ENCODE measurements at regions not wholly inside any gene's neighbourhood (a gene's known extent, or its start where the extent isn't known, plus 50 kb on each side); places are given as distances from the start of the nearest gene placed in this dataset.

- H3F3A ChIP-seq (ENCODE audit: insufficient read depth, low read length) = no peaks in the 10 kb centered on the region
- H3K79me2 ChIP-seq (ENCODE audit: insufficient read depth, low read length) = no peaks in the 10 kb centered on the region
Observed at GRCh38 chr10:64316833-64317232, 795.6 kb downstream of the REEP3 start.

GRCh38 chr10:64320448-64320847 is 799.2 kb downstream of the REEP3 start:
- Histone ChIP-seq H2AFZ (ENCODE audit: low read length) (no peak overlapping the region), H3K4me2 (ENCODE audit: low read length) (no peak overlapping the region)

More at GRCh38 chr10:64316833-64317232, 795.6 kb downstream of the REEP3 start:
- no peak for TF ChIP-seq EZH2 (IDR thresholded peaks at IDR 0.05; ENCODE audit: borderline replicate concordance, low read length)
- TF ChIP-seq CTCF (IDR thresholded peaks at IDR 0.05; ENCODE audit: low read length) = no peak
- Histone ChIP-seq H3K4me1 (ENCODE audit: insufficient read depth, low read length, severe bottlenecking) (no peaks in the 10 kb centered on the region), H3K27me3 (ENCODE audit: insufficient read depth, low read length) (no peaks in the 10 kb centered on the region), H2AFZ (ENCODE audit: low read length) (no peak overlapping the region), H3K36me3 (ENCODE audit: insufficient read depth, low read length) (no peaks in the 10 kb centered on the region), H3K4me2 (ENCODE audit: low read length) (no peak overlapping the region), H3K4me3 (ENCODE audit: low read depth, low read length, poor library complexity, severe bottlenecking) (no peak overlapping the region), H3K9me3 (ENCODE audit: low read length) (no peaks in the 10 kb centered on the region), H3K9me2 (ENCODE audit: low read depth, low read length) (no peaks in the 10 kb centered on the region), H3K9ac (ENCODE audit: low read length) (no peak overlapping the region), H3K27ac (ENCODE audit: low read depth, low read length, poor library complexity, severe bottlenecking) (no peak overlapping the region), H4K20me1 (ENCODE audit: insufficient read depth, low read length) (no peaks in the 10 kb centered on the region)

GRCh38 chr10:64329510-64329909 is 808.3 kb downstream of the REEP3 start:
- no peaks in the 10 kb centered on the region for H4K20me1 ChIP-seq (ENCODE audit: insufficient read depth, low read length)
- H3K79me2 ChIP-seq (ENCODE audit: insufficient read depth, low read length) = no peaks in the 10 kb centered on the region
- H3F3A ChIP-seq (ENCODE audit: insufficient read depth, low read length) = no peaks in the 10 kb centered on the region
- H3K27me3 ChIP-seq (ENCODE audit: insufficient read depth, low read length) = no peaks in the 10 kb centered on the region
- no peaks in the 10 kb centered on the region for H3K9me2 ChIP-seq (ENCODE audit: low read depth, low read length)
- H3K4me1 ChIP-seq (ENCODE audit: insufficient read depth, low read length, severe bottlenecking) = no peaks in the 10 kb centered on the region
- no peak overlapping the region for H2AFZ ChIP-seq (ENCODE audit: low read length)
- no peak overlapping the region for H3K4me3 ChIP-seq (ENCODE audit: low read depth, low read length, poor library complexity, severe bottlenecking)
- no peaks in the 10 kb centered on the region for H3K36me3 ChIP-seq (ENCODE audit: insufficient read depth, low read length)
- H3K27ac ChIP-seq (ENCODE audit: low read depth, low read length, poor library complexity, severe bottlenecking) = no peak overlapping the region
- 0 out of 2 replicates have a peak, but pooled peaks cover 3% of the 10 kb centered on the region for H3K9me3 ChIP-seq (ENCODE audit: low read length)
- H3K9ac ChIP-seq (ENCODE audit: low read length) = no peak overlapping the region
- TF ChIP-seq CTCF (IDR thresholded peaks at IDR 0.05; ENCODE audit: low read length) (no peak), EZH2 (IDR thresholded peaks at IDR 0.05; ENCODE audit: borderline replicate concordance, low read length) (no peak)
- H3K4me2 ChIP-seq (ENCODE audit: low read length) = no peak overlapping the region

More at GRCh38 chr10:64320448-64320847, 799.2 kb downstream of the REEP3 start:
- Histone ChIP-seq H3K4me3 (ENCODE audit: low read depth, low read length, poor library complexity, severe bottlenecking) (no peak overlapping the region), H3K79me2 (ENCODE audit: insufficient read depth, low read length) (no peaks in the 10 kb centered on the region), H3K9ac (ENCODE audit: low read length) (no peak overlapping the region), H3F3A (ENCODE audit: insufficient read depth, low read length) (no peaks in the 10 kb centered on the region), H3K27me3 (ENCODE audit: insufficient read depth, low read length) (no peaks in the 10 kb centered on the region), H4K20me1 (ENCODE audit: insufficient read depth, low read length) (no peaks in the 10 kb centered on the region), H3K27ac (ENCODE audit: low read depth, low read length, poor library complexity, severe bottlenecking) (no peak overlapping the region), H3K36me3 (ENCODE audit: insufficient read depth, low read length) (no peaks in the 10 kb centered on the region), H3K4me1 (ENCODE audit: insufficient read depth, low read length, severe bottlenecking) (no peaks in the 10 kb centered on the region), H3K9me2 (ENCODE audit: low read depth, low read length) (no peaks in the 10 kb centered on the region), H3K9me3 (ENCODE audit: low read length) (no peaks in the 10 kb centered on the region)
- TF ChIP-seq CTCF (IDR thresholded peaks at IDR 0.05; ENCODE audit: low read length) = no peak
- TF ChIP-seq EZH2 (IDR thresholded peaks at IDR 0.05; ENCODE audit: borderline replicate concordance, low read length) = no peak
